ENCODE measurements at regions not wholly inside any gene's neighbourhood (a gene's known extent, or its start where the extent isn't known, plus 50 kb on each side); places are given as distances from the start of the nearest gene placed in this dataset.

DNA sequence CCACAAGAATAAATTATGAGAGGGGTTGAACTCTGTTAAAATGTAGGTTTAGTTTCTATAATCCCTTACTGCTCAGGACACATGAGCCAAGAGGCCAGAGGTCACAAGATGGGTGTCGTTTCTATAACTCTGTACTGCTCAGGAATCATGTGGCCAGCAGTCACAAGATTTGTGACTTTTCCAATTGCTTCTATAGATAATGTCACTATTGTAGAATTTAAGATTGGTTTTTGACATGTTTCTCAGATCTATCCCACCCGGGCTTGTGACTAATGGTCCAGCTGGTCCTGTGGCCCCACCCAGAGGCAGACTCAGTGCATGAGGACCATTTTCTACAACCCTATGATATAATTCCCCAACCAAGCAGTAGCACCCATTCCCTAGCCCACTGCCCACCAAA is 662.0 kb upstream of the KLF12 start:
- no peak for TF ChIP-seq JUND (IDR thresholded peaks at IDR 0.05; ENCODE audit: low read depth, low read length)
- TF ChIP-seq, protein P1, sequence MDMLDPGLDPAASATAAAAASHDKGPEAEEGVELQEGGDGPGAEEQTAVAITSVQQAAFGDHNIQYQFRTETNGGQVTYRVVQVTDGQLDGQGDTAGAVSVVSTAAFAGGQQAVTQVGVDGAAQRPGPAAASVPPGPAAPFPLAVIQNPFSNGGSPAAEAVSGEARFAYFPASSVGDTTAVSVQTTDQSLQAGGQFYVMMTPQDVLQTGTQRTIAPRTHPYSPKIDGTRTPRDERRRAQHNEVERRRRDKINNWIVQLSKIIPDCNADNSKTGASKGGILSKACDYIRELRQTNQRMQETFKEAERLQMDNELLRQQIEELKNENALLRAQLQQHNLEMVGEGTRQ (IDR thresholded peaks at IDR 0.05; ENCODE audit: borderline replicate concordance, low read depth, low read length): no peak
